ENCODE measurements at regions not wholly inside any gene's neighbourhood (a gene's known extent, or its start where the extent isn't known, plus 50 kb on each side); places are given as distances from the start of the nearest gene placed in this dataset.

DNA sequence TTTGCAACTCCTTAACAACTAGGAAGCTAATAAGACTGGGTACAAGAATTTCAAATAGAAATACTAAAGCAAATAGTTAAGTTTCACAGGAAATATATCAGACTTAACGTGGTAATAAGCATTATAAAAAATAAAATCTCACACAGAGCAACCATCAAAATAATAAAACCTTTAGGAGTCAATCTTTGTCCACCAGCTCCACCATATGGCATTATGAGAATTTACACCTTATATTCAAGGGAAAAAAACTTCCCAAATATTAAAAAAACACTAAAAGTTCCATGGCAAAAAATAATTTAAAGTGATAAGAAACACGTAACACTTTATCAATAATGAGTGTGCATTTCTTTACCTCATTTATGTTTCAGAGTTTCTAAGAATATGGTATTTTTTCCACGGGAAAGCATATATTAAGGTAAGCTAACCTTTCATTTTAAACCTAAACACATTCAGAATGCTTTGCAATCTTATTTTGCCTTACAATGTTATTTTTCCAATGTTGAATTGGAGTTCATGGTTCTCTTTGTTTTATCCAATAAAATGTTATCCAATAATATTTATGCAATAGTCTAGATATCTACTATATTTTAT, 423.2 kb upstream of the SGCG start:
- H3K36me3 ChIP-seq (ENCODE audit: insufficient read depth), result no peaks in the 10 kb centered on the region
- no peak overlapping the region for H2AFZ ChIP-seq
- DNase-seq (ENCODE audit: low spot score) (peak; percentile 24), ATAC-seq (no peak)
- Mint-ChIP-seq H3K27me3 (ENCODE audit: insufficient read depth, low read depth, poor library complexity) (no peaks in the 10 kb centered on the region), H3K4me3 (no peak overlapping the region), H3K36me3 (ENCODE audit: low read depth) (peaks cover 12% of the 10 kb centered on the region), H3K27ac (no peak overlapping the region), H3K9me3 (peaks cover 16% of the 10 kb centered on the region), H3K4me1 (peaks cover 8% of the 10 kb centered on the region)
- H3K27ac ChIP-seq (ENCODE audit: low read depth), result no peak overlapping the region
- H3K79me2 ChIP-seq (replicated peaks; ENCODE audit: insufficient read depth), result no peaks in the 10 kb centered on the region
- H3F3A ChIP-seq (replicated peaks; ENCODE audit: low read depth), result no peaks in the 10 kb centered on the region
- no peak overlapping the region for H3K4me2 ChIP-seq
- no peak overlapping the region for H3K4me3 ChIP-seq
- no peaks in the 10 kb centered on the region for H3K27me3 ChIP-seq (ENCODE audit: insufficient read depth)
- no peak for TF ChIP-seq NANOG (IDR thresholded peaks at IDR 0.05; ENCODE audit: borderline replicate concordance)
- TF ChIP-seq REST (IDR thresholded peaks at IDR 0.05; ENCODE audit: unreplicated experiment), result no peak
- no peak for TF ChIP-seq JUNB (IDR thresholded peaks at IDR 0.05; ENCODE audit: unreplicated experiment)
- no peak for TF ChIP-seq EZH2phosphoT487 (IDR thresholded peaks at IDR 0.05; ENCODE audit: unreplicated experiment)
- TF ChIP-seq, protein P1, sequence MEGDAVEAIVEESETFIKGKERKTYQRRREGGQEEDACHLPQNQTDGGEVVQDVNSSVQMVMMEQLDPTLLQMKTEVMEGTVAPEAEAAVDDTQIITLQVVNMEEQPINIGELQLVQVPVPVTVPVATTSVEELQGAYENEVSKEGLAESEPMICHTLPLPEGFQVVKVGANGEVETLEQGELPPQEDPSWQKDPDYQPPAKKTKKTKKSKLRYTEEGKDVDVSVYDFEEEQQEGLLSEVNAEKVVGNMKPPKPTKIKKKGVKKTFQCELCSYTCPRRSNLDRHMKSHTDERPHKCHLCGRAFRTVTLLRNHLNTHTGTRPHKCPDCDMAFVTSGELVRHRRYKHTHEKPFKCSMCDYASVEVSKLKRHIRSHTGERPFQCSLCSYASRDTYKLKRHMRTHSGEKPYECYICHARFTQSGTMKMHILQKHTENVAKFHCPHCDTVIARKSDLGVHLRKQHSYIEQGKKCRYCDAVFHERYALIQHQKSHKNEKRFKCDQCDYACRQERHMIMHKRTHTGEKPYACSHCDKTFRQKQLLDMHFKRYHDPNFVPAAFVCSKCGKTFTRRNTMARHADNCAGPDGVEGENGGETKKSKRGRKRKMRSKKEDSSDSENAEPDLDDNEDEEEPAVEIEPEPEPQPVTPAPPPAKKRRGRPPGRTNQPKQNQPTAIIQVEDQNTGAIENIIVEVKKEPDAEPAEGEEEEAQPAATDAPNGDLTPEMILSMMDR (conservative IDR thresholded peaks at IDR 0.05; ENCODE audit: low read depth in 2 of 2), result peak in 1 of 2 experiments; percentile 71; a peak in 3 of 4 replicates
- no peak for TF ChIP-seq POLR2AphosphoS5 (IDR thresholded peaks at IDR 0.05; ENCODE audit: low read depth)
- TF ChIP-seq, protein P2, sequence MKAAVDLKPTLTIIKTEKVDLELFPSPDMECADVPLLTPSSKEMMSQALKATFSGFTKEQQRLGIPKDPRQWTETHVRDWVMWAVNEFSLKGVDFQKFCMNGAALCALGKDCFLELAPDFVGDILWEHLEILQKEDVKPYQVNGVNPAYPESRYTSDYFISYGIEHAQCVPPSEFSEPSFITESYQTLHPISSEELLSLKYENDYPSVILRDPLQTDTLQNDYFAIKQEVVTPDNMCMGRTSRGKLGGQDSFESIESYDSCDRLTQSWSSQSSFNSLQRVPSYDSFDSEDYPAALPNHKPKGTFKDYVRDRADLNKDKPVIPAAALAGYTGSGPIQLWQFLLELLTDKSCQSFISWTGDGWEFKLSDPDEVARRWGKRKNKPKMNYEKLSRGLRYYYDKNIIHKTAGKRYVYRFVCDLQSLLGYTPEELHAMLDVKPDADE (IDR thresholded peaks at IDR 0.05), result no peak
- no peaks in the 10 kb centered on the region for H4K20me1 ChIP-seq (replicated peaks; ENCODE audit: insufficient read depth)
- H3K4me1 ChIP-seq (ENCODE audit: insufficient read depth), result peaks cover 11% of the 10 kb centered on the region; the same call in 1 of the 2 replicates
- H3K9me2 ChIP-seq (ENCODE audit: insufficient read depth), result no peaks in the 10 kb centered on the region

GRCh38 chr13:22758245-22758644, 422.5 kb upstream of the SGCG start:
- H3K27me3 ChIP-seq (ENCODE audit: insufficient read depth), result no peaks in the 10 kb centered on the region

More at GRCh38 chr13:22758245-22758644, 422.5 kb upstream of the SGCG start:
- H4K20me1 ChIP-seq (replicated peaks; ENCODE audit: insufficient read depth), result no peaks in the 10 kb centered on the region
- no peaks in the 10 kb centered on the region for H3K36me3 ChIP-seq (ENCODE audit: insufficient read depth)
- H3K4me2 ChIP-seq, result 0 out of 2 replicates have a peak overlapping the region, but pooled peaks have one; percentile 0
- H3K9me2 ChIP-seq (ENCODE audit: insufficient read depth), result no peaks in the 10 kb centered on the region
- peaks cover 11% of the 10 kb centered on the region; the same call in 1 of the 2 replicates for H3K4me1 ChIP-seq (ENCODE audit: insufficient read depth)
- Mint-ChIP-seq H3K4me3 (no peak overlapping the region), H3K27me3 (ENCODE audit: insufficient read depth, low read depth, poor library complexity) (no peaks in the 10 kb centered on the region), H3K9me3 (peaks cover 12% of the 10 kb centered on the region), H3K36me3 (ENCODE audit: low read depth) (peaks cover 9% of the 10 kb centered on the region), H3K27ac (no peak overlapping the region), H3K4me1 (peaks cover 8% of the 10 kb centered on the region)
- H3K79me2 ChIP-seq (replicated peaks; ENCODE audit: insufficient read depth), result no peaks in the 10 kb centered on the region
- no peaks in the 10 kb centered on the region for H3F3A ChIP-seq (replicated peaks; ENCODE audit: low read depth)
- peak; percentile 52 for DNase-seq (ENCODE audit: low spot score)
- H3K27ac ChIP-seq (ENCODE audit: low read depth), result no peak overlapping the region
- TF ChIP-seq CREB1 (CRISPR knock-in tag; IDR thresholded peaks at IDR 0.05; ENCODE audit: low read depth), result no peak
- TF ChIP-seq, protein P3, sequence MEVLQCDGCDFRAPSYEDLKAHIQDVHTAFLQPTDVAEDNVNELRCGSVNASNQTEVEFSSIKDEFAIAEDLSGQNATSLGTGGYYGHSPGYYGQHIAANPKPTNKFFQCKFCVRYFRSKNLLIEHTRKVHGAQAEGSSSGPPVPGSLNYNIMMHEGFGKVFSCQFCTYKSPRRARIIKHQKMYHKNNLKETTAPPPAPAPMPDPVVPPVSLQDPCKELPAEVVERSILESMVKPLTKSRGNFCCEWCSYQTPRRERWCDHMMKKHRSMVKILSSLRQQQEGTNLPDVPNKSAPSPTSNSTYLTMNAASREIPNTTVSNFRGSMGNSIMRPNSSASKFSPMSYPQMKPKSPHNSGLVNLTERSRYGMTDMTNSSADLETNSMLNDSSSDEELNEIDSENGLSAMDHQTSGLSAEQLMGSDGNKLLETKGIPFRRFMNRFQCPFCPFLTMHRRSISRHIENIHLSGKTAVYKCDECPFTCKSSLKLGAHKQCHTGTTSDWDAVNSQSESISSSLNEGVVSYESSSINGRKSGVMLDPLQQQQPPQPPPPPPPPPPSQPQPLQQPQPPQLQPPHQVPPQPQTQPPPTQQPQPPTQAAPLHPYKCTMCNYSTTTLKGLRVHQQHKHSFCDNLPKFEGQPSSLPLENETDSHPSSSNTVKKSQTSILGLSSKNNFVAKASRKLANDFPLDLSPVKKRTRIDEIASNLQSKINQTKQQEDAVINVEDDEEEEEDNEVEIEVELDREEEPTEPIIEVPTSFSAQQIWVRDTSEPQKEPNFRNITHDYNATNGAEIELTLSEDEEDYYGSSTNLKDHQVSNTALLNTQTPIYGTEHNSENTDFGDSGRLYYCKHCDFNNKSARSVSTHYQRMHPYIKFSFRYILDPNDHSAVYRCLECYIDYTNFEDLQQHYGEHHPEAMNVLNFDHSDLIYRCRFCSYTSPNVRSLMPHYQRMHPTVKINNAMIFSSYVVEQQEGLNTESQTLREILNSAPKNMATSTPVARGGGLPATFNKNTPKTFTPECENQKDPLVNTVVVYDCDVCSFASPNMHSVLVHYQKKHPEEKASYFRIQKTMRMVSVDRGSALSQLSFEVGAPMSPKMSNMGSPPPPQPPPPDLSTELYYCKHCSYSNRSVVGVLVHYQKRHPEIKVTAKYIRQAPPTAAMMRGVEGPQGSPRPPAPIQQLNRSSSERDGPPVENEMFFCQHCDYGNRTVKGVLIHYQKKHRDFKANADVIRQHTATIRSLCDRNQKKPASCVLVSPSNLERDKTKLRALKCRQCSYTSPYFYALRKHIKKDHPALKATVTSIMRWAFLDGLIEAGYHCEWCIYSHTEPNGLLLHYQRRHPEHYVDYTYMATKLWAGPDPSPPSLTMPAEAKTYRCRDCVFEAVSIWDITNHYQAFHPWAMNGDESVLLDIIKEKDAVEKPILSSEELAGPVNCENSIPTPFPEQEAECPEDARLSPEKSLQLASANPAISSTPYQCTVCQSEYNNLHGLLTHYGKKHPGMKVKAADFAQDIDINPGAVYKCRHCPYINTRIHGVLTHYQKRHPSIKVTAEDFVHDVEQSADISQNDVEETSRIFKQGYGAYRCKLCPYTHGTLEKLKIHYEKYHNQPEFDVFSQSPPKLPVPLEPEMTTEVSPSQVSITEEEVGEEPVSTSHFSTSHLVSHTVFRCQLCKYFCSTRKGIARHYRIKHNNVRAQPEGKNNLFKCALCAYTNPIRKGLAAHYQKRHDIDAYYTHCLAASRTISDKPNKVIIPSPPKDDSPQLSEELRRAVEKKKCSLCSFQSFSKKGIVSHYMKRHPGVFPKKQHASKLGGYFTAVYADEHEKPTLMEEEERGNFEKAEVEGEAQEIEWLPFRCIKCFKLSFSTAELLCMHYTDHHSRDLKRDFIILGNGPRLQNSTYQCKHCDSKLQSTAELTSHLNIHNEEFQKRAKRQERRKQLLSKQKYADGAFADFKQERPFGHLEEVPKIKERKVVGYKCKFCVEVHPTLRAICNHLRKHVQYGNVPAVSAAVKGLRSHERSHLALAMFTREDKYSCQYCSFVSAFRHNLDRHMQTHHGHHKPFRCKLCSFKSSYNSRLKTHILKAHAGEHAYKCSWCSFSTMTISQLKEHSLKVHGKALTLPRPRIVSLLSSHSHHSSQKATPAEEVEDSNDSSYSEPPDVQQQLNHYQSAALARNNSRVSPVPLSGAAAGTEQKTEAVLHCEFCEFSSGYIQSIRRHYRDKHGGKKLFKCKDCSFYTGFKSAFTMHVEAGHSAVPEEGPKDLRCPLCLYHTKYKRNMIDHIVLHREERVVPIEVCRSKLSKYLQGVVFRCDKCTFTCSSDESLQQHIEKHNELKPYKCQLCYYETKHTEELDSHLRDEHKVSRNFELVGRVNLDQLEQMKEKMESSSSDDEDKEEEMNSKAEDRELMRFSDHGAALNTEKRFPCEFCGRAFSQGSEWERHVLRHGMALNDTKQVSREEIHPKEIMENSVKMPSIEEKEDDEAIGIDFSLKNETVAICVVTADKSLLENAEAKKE (CRISPR knock-in tag; IDR thresholded peaks at IDR 0.05), result peak; percentile 41; the same call in 1 of the 2 replicates
- H3K4me3 ChIP-seq, result no peak overlapping the region
- ATAC-seq, result peak; percentile 54; the same call in 2 of the 3 replicates
- H2AFZ ChIP-seq, result no peak overlapping the region

All from GM23338 (cell line).